ENCODE measurements at regions not wholly inside any gene's neighbourhood (a gene's known extent, or its start where the extent isn't known, plus 50 kb on each side); places are given as distances from the start of the nearest gene placed in this dataset.

GRCh38 chr18:1480309-1480708, 575.6 kb downstream of the ADCYAP1 start:
- no peak for DNase-seq (ENCODE audit: low spot score)
- no peak for TF ChIP-seq CTCF (IDR thresholded peaks at IDR 0.05; ENCODE audit: poor library complexity, severe bottlenecking)

GRCh38 chr18:1481577-1481976, 576.9 kb downstream of the ADCYAP1 start:
- DNase-seq (ENCODE audit: low spot score) (no peak), ATAC-seq (ENCODE audit: low read depth) (no peak)
- Histone ChIP-seq H3K4me1 (ENCODE audit: insufficient read depth, poor library complexity, severe bottlenecking) (no peaks in the 10 kb centered on the region), H3K36me3 (ENCODE audit: low read depth) (no peaks in the 10 kb centered on the region), H3K27me3 (ENCODE audit: insufficient read depth, poor library complexity, severe bottlenecking) (peaks cover 7% of the 10 kb centered on the region), H3K27ac (ENCODE audit: poor library complexity, severe bottlenecking) (no peak overlapping the region), H3K9me3 (ENCODE audit: severe bottlenecking) (no peaks in the 10 kb centered on the region), H3K4me3 (ENCODE audit: severe bottlenecking) (no peak overlapping the region)
- no peak for TF ChIP-seq CTCF (IDR thresholded peaks at IDR 0.05; ENCODE audit: poor library complexity, severe bottlenecking)

More at GRCh38 chr18:1480309-1480708, 575.6 kb downstream of the ADCYAP1 start:
- no peak for ATAC-seq (ENCODE audit: low read depth)
- H3K36me3 ChIP-seq (ENCODE audit: low read depth): no peaks in the 10 kb centered on the region
- H3K27me3 ChIP-seq (ENCODE audit: insufficient read depth, poor library complexity, severe bottlenecking): peaks cover 7% of the 10 kb centered on the region
- no peak overlapping the region for H3K27ac ChIP-seq (ENCODE audit: poor library complexity, severe bottlenecking)
- no peaks in the 10 kb centered on the region for H3K4me1 ChIP-seq (ENCODE audit: insufficient read depth, poor library complexity, severe bottlenecking)
- H3K9me3 ChIP-seq (ENCODE audit: severe bottlenecking): no peaks in the 10 kb centered on the region
- no peak overlapping the region for H3K4me3 ChIP-seq (ENCODE audit: severe bottlenecking)

GRCh38 chr18:1483385-1483784, 578.7 kb downstream of the ADCYAP1 start:
- H3K4me1 ChIP-seq (ENCODE audit: insufficient read depth, poor library complexity, severe bottlenecking): no peaks in the 10 kb centered on the region
- DNase-seq (ENCODE audit: low spot score) (no peak), ATAC-seq (ENCODE audit: low read depth) (no peak)
- peaks cover 7% of the 10 kb centered on the region for H3K27me3 ChIP-seq (ENCODE audit: insufficient read depth, poor library complexity, severe bottlenecking)
- no peak overlapping the region for H3K27ac ChIP-seq (ENCODE audit: poor library complexity, severe bottlenecking)
- H3K4me3 ChIP-seq (ENCODE audit: severe bottlenecking): no peak overlapping the region
- H3K9me3 ChIP-seq (ENCODE audit: severe bottlenecking): no peaks in the 10 kb centered on the region
- TF ChIP-seq CTCF (IDR thresholded peaks at IDR 0.05; ENCODE audit: poor library complexity, severe bottlenecking): no peak
- H3K36me3 ChIP-seq (ENCODE audit: low read depth): no peaks in the 10 kb centered on the region

GRCh38 chr18:1487457-1487856, 582.8 kb downstream of the ADCYAP1 start:
- no peak for TF ChIP-seq CTCF (IDR thresholded peaks at IDR 0.05; ENCODE audit: poor library complexity, severe bottlenecking)
- Histone ChIP-seq H3K4me3 (ENCODE audit: severe bottlenecking) (no peak overlapping the region), H3K36me3 (ENCODE audit: low read depth) (no peaks in the 10 kb centered on the region), H3K4me1 (ENCODE audit: insufficient read depth, poor library complexity, severe bottlenecking) (no peaks in the 10 kb centered on the region), H3K9me3 (ENCODE audit: severe bottlenecking) (no peaks in the 10 kb centered on the region), H3K27me3 (ENCODE audit: insufficient read depth, poor library complexity, severe bottlenecking) (no peaks in the 10 kb centered on the region), H3K27ac (ENCODE audit: poor library complexity, severe bottlenecking) (no peak overlapping the region)
- DNase-seq (ENCODE audit: low spot score) (no peak), ATAC-seq (ENCODE audit: low read depth) (no peak)

GRCh38 chr18:1488394-1488793, 583.7 kb downstream of the ADCYAP1 start:
- ATAC-seq (ENCODE audit: low read depth): no peak
- Histone ChIP-seq H3K9me3 (ENCODE audit: severe bottlenecking) (no peaks in the 10 kb centered on the region), H3K27me3 (ENCODE audit: insufficient read depth, poor library complexity, severe bottlenecking) (no peaks in the 10 kb centered on the region), H3K36me3 (ENCODE audit: low read depth) (no peaks in the 10 kb centered on the region), H3K4me1 (ENCODE audit: insufficient read depth, poor library complexity, severe bottlenecking) (no peaks in the 10 kb centered on the region), H3K4me3 (ENCODE audit: severe bottlenecking) (no peak overlapping the region), H3K27ac (ENCODE audit: poor library complexity, severe bottlenecking) (no peak overlapping the region)
- no peak for DNase-seq (ENCODE audit: low spot score)
- TF ChIP-seq CTCF (IDR thresholded peaks at IDR 0.05; ENCODE audit: poor library complexity, severe bottlenecking): no peak
